ENCODE measurements at regions not wholly inside any gene's neighbourhood (a gene's known extent, or its start where the extent isn't known, plus 50 kb on each side); places are given as distances from the start of the nearest gene placed in this dataset.

- no peak for DNase-seq (ENCODE audit: low read depth)
- no peak for TF ChIP-seq CTCF (conservative IDR thresholded peaks at IDR 0.05; ENCODE audit: low read length)
- no peak overlapping the region for H3K4me3 ChIP-seq (ENCODE audit: low read length)
Measured at GRCh38 chr6:19550380-19550779, 286.8 kb upstream of the ID4 start.

- H3K4me3 ChIP-seq (ENCODE audit: low read length) = no peak overlapping the region
- no peak for TF ChIP-seq CTCF (conservative IDR thresholded peaks at IDR 0.05; ENCODE audit: low read length)
- no peak for DNase-seq (ENCODE audit: low read depth)
Measured at GRCh38 chr6:19551611-19552010, 285.6 kb upstream of the ID4 start.

- DNase-seq (ENCODE audit: low read depth) = no peak
- no peak overlapping the region for H3K4me3 ChIP-seq (ENCODE audit: low read length)
- no peak for TF ChIP-seq CTCF (conservative IDR thresholded peaks at IDR 0.05; ENCODE audit: low read length)
Measured at GRCh38 chr6:19552076-19552475, 285.1 kb upstream of the ID4 start.

GRCh38 chr6:19552588-19552987 lies 284.6 kb upstream of the ID4 start:
- no peak for TF ChIP-seq CTCF (conservative IDR thresholded peaks at IDR 0.05; ENCODE audit: low read length)
- H3K4me3 ChIP-seq (ENCODE audit: low read length) = no peak overlapping the region
- no peak for DNase-seq (ENCODE audit: low read depth)

- peak; percentile 30 for DNase-seq (ENCODE audit: low read depth)
- no peak for TF ChIP-seq CTCF (conservative IDR thresholded peaks at IDR 0.05; ENCODE audit: low read length)
- H3K4me3 ChIP-seq (ENCODE audit: low read length) = no peak overlapping the region
Measured at GRCh38 chr6:19554356-19555225, 282.6 kb upstream of the ID4 start.

- DNase-seq (ENCODE audit: low read depth) = no peak
- no peak for TF ChIP-seq CTCF (conservative IDR thresholded peaks at IDR 0.05; ENCODE audit: low read length)
Measured at GRCh38 chr6:19557191-19557590, 280.0 kb upstream of the ID4 start.

GRCh38 chr6:19558201-19558600 lies 279.0 kb upstream of the ID4 start:
- DNase-seq (ENCODE audit: low read depth) = no peak
- H3K4me3 ChIP-seq (ENCODE audit: low read length) = no peak overlapping the region
- TF ChIP-seq CTCF (conservative IDR thresholded peaks at IDR 0.05; ENCODE audit: low read length) = no peak

More at GRCh38 chr6:19557191-19557590, 280.0 kb upstream of the ID4 start:
- no peak overlapping the region for H3K4me3 ChIP-seq (ENCODE audit: low read length)
